ENCODE measurements at regions not wholly inside any gene's neighbourhood (a gene's known extent, or its start where the extent isn't known, plus 50 kb on each side); places are given as distances from the start of the nearest gene placed in this dataset.
A peak's percentile ranks its signal among the peaks of the same experiment; 100 is the strongest.
"Not testable (repeated sequence)": the region's sequence is repeated elsewhere in the genome, so short reads cannot be mapped to it uniquely, and the experiment has no call there.

GRCh38 chr6:5898102-5898501, 108.6 kb downstream of the NRN1 start:
- no peak for DNase-seq (ENCODE audit: low spot score)

- DNase-seq (ENCODE audit: low spot score) = no peak
These were observed 110.1 kb downstream of the NRN1 start for GRCh38 chr6:5896476-5897200.

GRCh38 chr6:5894357-5894756, 112.4 kb downstream of the NRN1 start:
- no peak for DNase-seq (ENCODE audit: low spot score)

- DNase-seq (ENCODE audit: low spot score) = no peak
These were observed 113.4 kb downstream of the NRN1 start for GRCh38 chr6:5893295-5893694.

GRCh38 chr6:5892669-5893068, 114.1 kb downstream of the NRN1 start:
- DNase-seq (ENCODE audit: low spot score) = no peak

GRCh38 chr6:5878792-5879191, 127.9 kb downstream of the NRN1 start:
- DNase-seq (ENCODE audit: low spot score) = no peak

- no peak for DNase-seq (ENCODE audit: low spot score)
These were observed 130.6 kb downstream of the NRN1 start for GRCh38 chr6:5876076-5876475.

- not testable (repeated sequence) for DNase-seq (ENCODE audit: low spot score)
These were observed 132.7 kb downstream of the NRN1 start for GRCh38 chr6:5873976-5874375.

GRCh38 chr6:5871296-5871695, 135.4 kb downstream of the NRN1 start:
- no peak for DNase-seq (ENCODE audit: low spot score)

GRCh38 chr6:5869676-5870075, 137.0 kb downstream of the NRN1 start:
- DNase-seq (ENCODE audit: low spot score) = no peak

GRCh38 chr6:5869261-5869660, 137.5 kb downstream of the NRN1 start:
- DNase-seq (ENCODE audit: low spot score) = no peak

GRCh38 chr6:5866547-5867051, 140.1 kb downstream of the NRN1 start:
- DNase-seq (ENCODE audit: low spot score) = no peak

- no peak for DNase-seq (ENCODE audit: low spot score)
These were observed 141.2 kb downstream of the NRN1 start for GRCh38 chr6:5865506-5866031.

GRCh38 chr6:5860849-5861248, 145.9 kb downstream of the NRN1 start:
- no peak for DNase-seq (ENCODE audit: low spot score)

GRCh38 chr6:5855787-5856470, 150.8 kb downstream of the NRN1 start:
- no peak for DNase-seq (ENCODE audit: low spot score)

GRCh38 chr6:5854899-5855298, 151.8 kb downstream of the NRN1 start:
- no peak for DNase-seq (ENCODE audit: low spot score)

GRCh38 chr6:5851261-5851757, 155.4 kb downstream of the NRN1 start:
- DNase-seq (ENCODE audit: low spot score) = peak; percentile 77

- no peak for DNase-seq (ENCODE audit: low spot score)
These were observed 155.9 kb downstream of the NRN1 start for GRCh38 chr6:5850848-5851255.

- no peak for DNase-seq (ENCODE audit: low spot score)
These were observed 159.8 kb downstream of the NRN1 start for GRCh38 chr6:5846889-5847288.

GRCh38 chr6:5846335-5846734, 160.4 kb downstream of the NRN1 start:
- DNase-seq (ENCODE audit: low spot score) = no peak

GRCh38 chr6:5843078-5843477, 163.6 kb downstream of the NRN1 start:
- no peak for DNase-seq (ENCODE audit: low spot score)

GRCh38 chr6:5840734-5841390, 165.9 kb downstream of the NRN1 start:
- DNase-seq (ENCODE audit: low spot score) = no peak
